NCI-H1105 treated with DMSO at 0.1 percent for 48 hours (cell line): ENCODE measurements at regions not wholly inside any gene's neighbourhood (a gene's known extent, or its start where the extent isn't known, plus 50 kb on each side); places are given as distances from the start of the nearest gene placed in this dataset.

Experiments used
- DNase-seq: peaks from one replicate; lab custom pipeline; 2025; lab: John Stamatoyannopoulos, UW

DNA sequence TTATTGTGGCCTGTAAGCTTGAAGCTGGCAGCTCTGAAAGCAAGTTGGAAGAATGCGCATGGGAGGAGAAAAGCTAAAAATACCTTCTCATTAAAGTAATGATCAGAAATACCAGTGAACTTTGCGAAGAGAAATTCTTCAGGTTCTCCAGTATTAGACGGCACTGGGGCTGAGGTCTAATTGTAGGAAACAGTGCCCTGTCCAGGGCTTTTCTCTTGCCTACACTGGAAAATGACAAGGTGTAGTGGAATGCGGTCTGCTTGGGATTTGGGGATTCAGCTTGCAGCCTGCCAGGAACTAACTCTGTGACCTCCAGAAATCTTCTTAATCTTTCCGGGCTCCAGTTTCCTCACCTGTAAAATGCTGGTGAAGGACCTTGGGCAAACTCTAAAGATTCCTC lies 53.3 kb upstream of the KCNJ16 start:
- no peak for DNase-seq

DNA sequence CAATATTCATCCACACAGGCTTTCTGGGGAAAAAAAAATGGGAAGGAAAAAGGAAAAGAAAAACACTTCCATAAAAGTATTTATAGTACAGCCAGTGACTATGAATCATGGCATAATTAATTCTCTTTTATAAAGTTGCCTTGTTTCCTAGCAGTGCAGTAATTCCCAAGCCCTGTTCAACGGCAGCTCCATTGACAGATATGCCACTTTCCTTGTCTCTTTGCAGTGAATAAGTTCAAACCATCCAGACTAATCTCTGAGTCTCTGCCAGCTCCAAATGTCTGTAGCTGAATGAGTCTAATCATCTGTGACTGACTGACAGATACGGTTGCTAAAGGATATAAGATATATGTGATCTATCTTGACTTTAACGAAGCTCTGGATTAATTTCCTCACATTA lies 52.9 kb upstream of the KCNJ16 start:
- DNase-seq, result no peak

DNA sequence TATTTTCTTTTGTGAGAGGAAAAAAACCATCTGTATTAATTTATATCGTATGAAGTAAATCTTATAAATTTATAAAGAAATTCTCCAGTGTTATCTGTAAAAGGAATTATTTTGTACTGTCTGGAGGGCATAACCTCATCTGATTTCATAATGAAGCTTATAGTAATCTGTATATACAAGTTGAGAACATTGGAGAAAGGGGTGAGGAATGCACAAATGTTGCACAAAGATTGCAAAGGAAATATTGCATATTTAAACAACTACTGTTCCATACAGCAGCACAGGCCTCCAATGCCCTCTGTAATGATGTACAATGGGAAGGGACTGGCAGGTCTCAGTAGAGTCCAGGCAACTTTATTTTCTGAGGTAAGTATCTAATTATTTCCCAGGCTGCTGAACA lies 50.8 kb upstream of the KCNJ16 start:
- no peak for DNase-seq
